DMS114 treated with DMSO at 0.1 percent for 48 hours (cell line): ENCODE measurements at regions not wholly inside any gene's neighbourhood (a gene's known extent, or its start where the extent isn't known, plus 50 kb on each side); places are given as distances from the start of the nearest gene placed in this dataset.

ENCODE experiments used
- DNase-seq: peaks from one replicate; lab custom pipeline; 2025; ENCODE audit not compliant: unreplicated experiment; lab: John Stamatoyannopoulos, UW

GRCh38 chr9:126123927-126124326, 202.7 kb upstream of the MVB12B start:
- no peak for DNase-seq

- DNase-seq, result no peak
Observed at GRCh38 chr9:126125177-126125576, 201.5 kb upstream of the MVB12B start.

- no peak for DNase-seq
Observed at GRCh38 chr9:126125577-126125976, 201.1 kb upstream of the MVB12B start.

GRCh38 chr9:126125992-126126409, 200.6 kb upstream of the MVB12B start:
- DNase-seq, result no peak

DNA sequence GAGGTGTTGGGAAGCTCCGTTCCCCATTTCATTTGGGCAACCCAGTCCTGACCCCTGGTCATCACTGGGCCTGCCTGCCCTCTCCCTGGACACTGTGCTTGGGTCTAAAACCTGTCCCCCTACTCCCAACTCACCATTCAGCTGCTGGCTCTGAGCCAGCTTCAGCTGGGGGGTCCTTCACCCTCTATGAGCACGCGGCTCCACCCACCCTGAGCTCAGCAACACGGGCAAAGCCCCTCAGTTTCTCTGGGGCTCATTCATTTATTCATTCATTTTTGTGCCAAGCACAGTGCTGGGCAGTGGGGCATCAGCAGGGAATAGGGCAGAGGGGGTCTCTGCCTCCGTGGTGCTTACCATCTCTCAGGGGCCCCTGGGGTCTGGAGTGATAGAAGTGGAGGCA, 199.8 kb upstream of the MVB12B start:
- no peak for DNase-seq

DNA sequence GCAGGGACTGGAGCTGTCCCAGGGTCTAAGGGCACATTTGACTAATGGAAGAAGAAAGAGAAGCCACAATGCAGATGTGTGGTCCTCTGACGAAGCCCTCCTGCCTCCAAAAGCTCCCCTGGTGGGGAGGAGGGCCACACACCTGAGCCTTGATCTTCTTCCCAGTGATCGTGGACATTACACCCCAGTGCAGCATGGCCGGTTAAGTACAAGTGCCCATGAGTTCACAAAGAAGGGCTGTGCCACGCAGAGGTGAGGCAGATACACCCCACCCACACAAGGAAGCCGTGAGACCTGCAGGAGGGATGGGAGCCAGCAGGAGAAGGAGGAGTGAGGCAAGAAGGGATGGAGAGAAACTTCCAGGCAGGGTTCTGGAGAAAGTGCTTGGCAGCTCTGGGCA, 199.0 kb upstream of the MVB12B start:
- DNase-seq, result no peak

DNA sequence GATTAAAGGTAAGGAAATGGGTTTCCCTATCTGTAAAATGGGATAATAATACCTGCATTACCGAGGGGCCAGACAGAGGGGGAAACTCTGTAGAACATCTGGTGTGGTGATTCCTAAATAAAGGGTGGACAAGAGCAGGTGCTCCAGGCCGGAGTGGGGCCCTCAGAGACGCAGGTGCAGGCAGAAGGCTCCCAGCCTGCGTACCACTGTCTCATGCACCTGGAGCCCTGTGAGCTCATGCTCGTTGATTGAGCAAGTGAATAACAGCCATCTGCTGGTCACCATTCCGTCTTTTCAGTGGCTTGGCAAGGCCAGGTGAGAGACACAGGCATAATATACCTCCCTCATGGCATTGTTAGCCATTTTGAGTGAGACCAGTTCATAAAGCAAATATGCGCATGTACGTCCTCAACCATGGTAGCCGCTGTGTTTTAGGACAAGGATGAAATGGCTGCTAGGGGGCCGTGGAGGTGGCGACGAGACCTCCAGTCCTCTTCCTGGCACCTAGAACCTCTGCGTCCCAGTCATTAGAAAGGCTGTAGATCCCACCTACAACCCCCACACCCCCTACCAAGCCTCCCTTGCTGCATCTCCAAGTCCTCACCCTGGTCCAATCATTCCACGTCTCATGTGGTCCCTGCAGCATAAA, 198.0 kb upstream of the MVB12B start:
- DNase-seq, result no peak

DNA sequence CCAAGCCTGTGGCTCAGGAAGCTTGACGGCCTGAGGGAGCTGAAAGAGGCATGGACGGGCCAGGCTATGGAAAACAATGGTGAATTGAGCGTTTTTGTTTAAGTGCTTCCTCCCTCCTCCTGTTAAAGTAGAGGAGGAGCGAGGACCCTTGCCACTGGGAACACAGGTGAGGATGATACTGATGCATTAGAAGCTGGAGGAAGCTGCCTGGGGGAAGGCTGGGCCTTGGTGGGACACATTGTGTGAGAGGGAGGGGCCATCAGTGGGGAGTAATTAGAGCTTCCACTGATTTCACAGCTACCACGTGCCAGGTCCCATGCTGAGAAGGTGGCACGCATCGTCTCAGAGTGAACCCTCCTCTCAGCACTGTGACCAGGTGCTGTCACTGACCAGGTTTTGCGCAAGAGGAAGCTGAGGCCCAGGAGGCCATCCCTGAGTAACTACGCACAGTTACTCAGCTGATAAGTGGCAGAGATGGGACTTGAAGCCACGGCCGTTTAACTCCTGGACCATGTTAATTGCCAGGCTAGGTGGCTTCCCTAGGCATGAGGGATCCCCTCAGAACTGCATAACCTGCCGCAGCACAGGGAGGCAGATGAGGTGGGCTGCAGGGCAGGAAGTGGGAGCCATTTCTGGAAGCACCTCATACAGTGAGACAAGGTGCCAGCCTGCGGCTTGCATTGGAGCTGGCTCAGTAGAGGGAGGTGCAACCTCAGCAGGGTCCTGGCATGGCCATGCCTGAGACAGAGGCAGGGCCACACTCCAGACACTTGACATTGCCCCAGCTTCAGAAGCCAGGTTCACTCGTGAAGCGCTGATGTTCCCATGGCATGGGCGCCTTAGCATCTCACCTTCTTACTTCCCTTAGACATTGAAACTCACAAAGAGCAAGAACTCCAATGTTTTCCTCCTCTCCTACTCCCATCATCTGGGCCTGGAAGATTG, 195.3 kb upstream of the MVB12B start:
- no peak for DNase-seq

- no peak for DNase-seq
Observed at GRCh38 chr9:126132746-126133145, 193.9 kb upstream of the MVB12B start.

DNA sequence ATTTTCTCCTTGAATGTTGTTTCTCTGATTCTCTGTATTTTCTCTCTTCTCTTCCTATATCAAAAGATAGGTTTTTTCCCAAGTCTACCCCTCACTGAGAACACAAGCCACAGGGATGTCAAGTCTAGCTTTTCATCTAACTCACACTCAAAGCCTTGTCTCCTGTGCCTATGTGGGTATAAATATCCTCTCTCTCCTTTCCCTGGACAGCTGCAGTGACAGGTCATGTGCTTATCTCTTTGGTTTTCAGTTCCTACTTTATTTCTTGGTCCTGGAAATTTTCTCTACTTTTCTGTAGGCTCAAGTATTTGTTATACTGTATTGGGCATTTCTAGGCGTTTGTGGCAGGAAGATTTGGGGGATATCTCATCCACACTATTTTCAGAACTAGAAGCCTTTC, 182.4 kb upstream of the MVB12B start:
- DNase-seq, result no peak

DNA sequence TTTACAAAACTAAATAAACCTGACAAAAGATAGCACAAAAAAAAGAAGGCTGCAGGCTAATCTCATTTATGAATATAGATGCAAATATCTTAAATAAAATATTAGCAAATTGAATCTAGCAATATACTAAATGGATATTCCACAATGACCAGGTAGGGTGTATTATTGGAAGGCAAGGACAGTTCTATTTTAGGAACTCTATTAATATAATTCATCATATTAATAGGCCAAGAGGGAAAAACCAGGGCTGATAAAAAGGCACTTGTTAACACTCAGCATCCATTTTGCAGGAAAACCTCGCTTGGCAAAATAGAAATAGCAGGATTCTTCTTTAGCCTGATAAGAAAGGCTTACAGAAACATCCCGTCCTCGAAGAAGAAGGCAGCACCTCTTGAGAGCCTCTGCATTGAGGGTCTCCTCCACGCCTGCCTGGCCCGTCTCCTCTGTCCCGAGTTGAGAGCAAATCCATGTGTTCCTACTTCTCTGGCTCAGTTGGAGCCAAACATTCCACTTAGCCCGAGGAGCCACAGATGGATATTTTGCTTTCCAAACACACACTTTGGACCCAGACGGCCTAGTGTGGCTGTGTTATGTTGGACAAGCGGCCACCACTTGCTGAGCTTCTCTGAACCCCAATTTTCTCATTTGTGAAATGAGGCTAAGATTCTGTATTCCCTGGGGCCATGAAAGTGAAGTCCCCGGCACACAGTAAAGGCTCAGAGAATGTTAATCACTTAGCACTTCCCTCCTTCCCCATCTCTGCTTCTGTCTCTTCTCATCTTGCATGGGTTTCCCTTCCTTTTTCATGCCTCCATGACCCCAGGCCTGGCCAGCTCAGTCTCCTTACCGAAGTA, 181.8 kb upstream of the MVB12B start:
- DNase-seq, result no peak

- no peak for DNase-seq
Observed at GRCh38 chr9:126145887-126146253, 180.8 kb upstream of the MVB12B start.

DNA sequence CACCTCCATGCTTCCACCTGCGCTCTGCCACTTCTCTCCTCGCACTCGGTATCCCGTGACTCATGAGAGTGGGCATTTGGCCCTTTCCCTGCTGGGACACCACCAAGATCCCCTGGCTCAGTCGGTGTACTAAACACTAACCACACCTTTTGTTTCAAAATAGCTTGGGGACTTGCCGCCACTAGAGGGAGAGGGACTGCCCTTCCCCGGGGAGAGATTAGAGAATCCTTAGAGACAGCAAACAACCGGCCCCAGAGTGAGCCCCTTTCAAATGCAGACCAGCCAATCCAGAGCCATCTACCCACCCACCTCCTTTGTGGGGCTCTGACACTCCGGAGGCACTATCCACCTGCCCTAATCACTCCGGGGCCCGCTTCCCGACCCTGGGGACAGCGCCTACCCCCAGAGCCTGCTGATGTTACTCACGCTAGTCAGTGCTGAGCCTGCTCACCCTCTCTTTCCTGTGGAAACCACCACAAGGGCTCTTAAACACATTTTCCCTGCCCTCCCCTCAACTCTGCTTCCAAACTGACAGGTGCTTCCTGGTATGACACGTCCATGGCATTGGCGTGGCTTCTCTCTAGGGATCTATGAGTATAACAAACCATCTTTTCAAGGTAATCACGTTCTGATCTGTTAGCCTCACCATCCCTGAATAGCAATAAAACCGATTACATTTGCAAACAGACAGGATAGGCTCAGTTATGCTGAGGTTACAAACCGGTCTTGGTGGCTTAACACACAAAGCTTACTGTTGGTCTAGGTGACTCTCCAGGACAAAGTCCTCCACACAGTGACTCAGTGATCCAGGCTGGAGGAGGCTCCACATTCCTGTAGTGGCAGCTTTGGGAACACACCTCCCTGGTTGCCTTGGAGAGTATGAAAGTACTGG, 180.1 kb upstream of the MVB12B start:
- no peak for DNase-seq

DNA sequence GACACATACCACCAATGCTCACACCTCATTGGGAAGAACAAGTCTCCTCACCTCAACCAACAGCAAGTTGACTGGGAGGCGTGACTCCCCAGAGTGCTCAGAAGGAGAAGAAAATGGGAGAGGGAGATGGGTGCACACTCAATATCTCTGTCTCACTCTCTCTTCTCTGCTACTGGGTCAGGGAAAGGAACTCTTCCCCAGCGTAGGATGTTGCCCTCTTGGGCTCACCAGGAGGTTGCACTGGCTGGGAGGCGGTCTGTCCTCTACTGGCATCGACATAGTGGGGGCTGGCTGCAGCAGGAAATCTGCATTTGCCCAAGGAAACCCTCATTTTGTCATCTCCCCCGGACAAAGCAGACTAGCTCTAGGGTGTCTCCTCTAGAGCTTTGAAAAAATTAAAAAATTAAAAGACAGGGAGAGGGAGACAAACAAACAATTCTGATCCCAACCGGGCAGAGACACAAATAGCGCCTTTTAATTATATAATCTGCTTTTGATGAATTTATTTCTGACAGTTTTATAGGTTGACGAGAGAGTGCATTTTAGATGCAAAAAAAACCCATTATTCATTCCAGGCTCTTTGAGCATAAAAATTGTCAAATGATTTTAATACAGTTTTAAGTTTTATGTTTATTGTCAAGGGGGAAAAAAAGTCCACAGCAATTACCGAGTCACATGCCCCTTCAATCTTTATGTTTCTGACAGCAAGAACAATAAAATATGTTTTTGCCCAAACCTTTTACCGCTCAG, 179.3 kb upstream of the MVB12B start:
- no peak for DNase-seq

GRCh38 chr9:126147936-126148870, 178.4 kb upstream of the MVB12B start:
- no peak for DNase-seq

- DNase-seq, result no peak
Observed at GRCh38 chr9:126148994-126149393, 177.6 kb upstream of the MVB12B start.

- DNase-seq, result no peak
Observed at GRCh38 chr9:126149661-126150060, 177.0 kb upstream of the MVB12B start.

DNA sequence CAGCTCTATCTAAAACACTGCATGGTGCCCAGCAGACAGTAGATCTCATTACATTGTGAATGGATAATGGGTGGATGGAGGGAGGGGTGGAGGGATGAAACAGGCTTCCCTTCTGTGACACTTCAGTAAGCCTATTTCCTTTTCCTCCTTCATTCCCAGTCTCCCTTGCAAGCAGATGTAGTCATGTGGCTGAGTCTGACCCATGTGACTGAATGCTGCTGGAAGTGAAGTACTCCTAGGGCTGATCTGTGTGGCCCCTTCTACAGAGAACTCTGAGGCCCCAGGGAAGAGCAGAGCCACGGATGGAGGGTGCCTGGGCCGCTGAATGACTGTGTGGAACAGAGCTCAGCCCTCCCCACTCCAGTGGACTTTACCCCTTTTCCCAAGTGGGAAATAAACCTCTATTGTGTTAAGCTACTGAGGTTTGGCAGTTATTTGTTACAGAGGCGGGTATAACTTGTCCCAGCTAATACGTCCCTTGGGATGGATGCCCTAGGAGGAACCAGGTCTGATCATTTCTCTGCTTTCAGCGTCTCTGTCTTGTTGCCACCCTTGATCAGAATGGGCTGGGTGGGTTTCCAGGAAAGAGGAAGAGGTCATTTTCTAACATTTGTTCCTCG, 176.1 kb upstream of the MVB12B start:
- no peak for DNase-seq
